COLO829 (cell line): ENCODE measurements at regions not wholly inside any gene's neighbourhood (a gene's known extent, or its start where the extent isn't known, plus 50 kb on each side); places are given as distances from the start of the nearest gene placed in this dataset.
"Not testable (repeated sequence)": the region's sequence is repeated elsewhere in the genome, so short reads cannot be mapped to it uniquely, and the experiment has no call there.

Source experiments
- DNase-seq: peaks from one replicate; pipeline ENCODE4 v3.0.0; 2012; ENCODE audit warnings: low spot score

GRCh38 chr18:43341014-43341413, 63.7 kb upstream of the SYT4 start:
- DNase-seq: no peak

GRCh38 chr18:43350176-43350575, 72.9 kb upstream of the SYT4 start:
- no peak for DNase-seq

GRCh38 chr18:43364535-43364934, 87.2 kb upstream of the SYT4 start:
- DNase-seq: no peak

- DNase-seq: no peak
Measured at GRCh38 chr18:43367895-43368294, 90.6 kb upstream of the SYT4 start.

GRCh38 chr18:43369311-43369710, 92.0 kb upstream of the SYT4 start:
- DNase-seq: not testable (repeated sequence)

- no peak for DNase-seq
Measured at GRCh38 chr18:43372773-43373172, 95.5 kb upstream of the SYT4 start.

DNA sequence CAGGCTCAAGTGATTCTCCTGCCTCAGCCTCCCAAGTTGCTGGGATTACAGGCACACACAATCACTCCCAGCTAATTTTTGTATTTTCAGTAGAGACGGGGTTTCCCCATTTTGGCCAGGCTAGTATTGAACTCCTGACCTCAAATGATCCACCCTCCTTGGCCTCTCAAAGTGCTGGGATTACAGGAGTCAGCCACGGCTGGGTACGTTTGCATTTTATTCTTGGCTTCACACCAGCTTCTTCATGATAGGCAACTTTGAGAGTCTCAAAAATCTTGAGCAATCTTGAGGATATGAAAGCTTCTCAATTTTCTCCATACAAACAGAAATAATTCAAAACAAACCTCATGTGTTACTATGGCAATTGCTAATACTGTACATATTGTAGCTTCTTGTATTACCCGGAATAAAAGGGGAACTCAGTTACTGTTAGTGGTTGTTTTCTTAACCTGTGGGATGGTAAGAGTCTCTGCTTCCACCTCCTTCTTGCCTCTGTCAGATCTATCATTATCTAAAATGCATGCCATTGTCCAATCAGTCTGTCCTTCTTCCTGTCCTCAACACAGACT, 102.9 kb upstream of the SYT4 start:
- DNase-seq: no peak

- no peak for DNase-seq
Measured at GRCh38 chr18:43382641-43383403, 105.5 kb upstream of the SYT4 start.

DNA sequence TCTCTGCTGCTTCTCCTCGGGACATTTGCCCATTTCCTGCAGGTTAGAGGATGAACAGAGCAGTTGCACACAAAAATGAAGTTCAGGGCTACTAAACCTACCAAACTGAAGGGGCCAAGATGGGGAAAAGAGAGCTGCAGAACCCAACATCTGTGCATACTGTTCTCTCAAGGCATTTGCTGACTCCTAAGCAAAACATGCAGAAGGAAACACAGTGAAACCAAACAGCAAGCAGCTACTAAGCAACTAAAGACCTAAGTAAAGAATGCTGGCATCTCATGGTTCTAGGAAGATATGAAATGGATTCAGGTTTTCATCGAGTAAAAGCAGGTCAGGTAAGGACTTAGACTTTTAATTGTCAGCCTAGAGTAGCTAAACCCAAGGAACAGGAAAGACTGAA, 111.9 kb upstream of the SYT4 start:
- DNase-seq: no peak

GRCh38 chr18:43392168-43392567, 114.9 kb upstream of the SYT4 start:
- no peak for DNase-seq

- no peak for DNase-seq
Measured at GRCh38 chr18:43393174-43393573, 115.9 kb upstream of the SYT4 start.

- peak; percentile 13 for DNase-seq
Measured at GRCh38 chr18:43396266-43396665, 119.0 kb upstream of the SYT4 start.

- no peak for DNase-seq
Measured at GRCh38 chr18:43398601-43399000, 121.3 kb upstream of the SYT4 start.

- peak; percentile 2 for DNase-seq
Measured at GRCh38 chr18:43405097-43405496, 127.8 kb upstream of the SYT4 start.

DNA sequence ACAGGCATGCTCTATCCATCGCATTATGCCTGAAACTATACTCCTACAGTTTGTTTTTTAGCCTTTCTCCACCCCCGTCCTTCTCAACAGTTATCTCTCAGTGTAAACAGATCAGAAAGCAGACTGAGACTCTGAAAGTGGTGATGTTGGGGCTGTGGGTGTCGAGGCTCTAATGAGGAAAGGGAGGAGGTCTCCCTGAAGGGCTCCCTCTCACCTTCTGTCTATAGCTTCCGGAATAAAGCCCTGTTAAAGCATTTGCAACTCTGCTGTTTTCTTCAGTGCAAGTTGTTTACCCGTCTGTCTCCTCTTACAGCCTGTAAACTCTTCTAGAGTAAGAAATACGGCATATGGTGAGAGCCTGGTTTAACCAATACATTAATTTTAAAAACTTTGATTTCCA, 136.7 kb upstream of the SYT4 start:
- DNase-seq: no peak

GRCh38 chr18:43420091-43420490, 142.8 kb upstream of the SYT4 start:
- DNase-seq: no peak

GRCh38 chr18:43420950-43421349, 143.7 kb upstream of the SYT4 start:
- DNase-seq: no peak

DNA sequence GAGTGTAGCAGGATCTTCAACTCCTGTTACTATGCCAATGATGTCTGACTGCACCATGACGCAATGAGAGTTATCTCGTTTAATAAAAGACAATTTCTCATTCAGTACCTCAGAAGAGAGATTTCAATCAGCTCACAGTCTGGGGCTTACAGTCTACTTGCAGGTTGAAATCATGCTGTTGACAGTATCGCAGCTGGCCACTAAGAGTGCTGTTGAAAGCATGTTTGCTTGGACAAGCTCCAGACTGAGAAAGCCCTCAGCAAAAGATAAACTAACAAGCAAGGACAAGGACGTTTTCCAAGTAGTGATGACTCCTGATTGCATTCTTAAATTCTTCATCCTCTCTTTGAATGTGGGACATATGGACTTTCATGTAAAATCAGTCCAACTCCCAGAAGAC, 145.2 kb upstream of the SYT4 start:
- DNase-seq: no peak

DNA sequence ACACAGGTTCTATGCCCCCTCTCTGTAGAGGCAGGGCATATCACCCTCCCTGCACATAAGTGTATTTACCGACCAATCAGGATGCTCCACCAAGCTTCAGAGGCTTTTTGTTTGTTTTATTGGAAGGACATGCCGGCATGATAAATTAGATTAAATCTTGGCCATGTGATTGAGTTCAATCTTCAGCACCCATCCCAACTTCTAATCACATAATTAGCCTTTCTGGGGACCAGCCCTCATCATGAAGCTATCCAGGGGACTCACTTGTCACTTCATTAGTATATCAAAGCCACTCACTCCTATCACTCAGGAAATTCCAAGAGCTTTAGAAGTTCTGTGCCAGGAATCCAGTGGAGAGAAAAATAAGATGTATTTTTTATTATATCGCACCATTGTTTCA, 158.6 kb upstream of the SYT4 start:
- DNase-seq: no peak

- no peak for DNase-seq
Measured at GRCh38 chr18:43442131-43442530, 164.8 kb upstream of the SYT4 start.

GRCh38 chr18:43442571-43442970, 165.3 kb upstream of the SYT4 start:
- DNase-seq: no peak

GRCh38 chr18:43465483-43465882, 188.2 kb upstream of the SYT4 start:
- DNase-seq: no peak

DNA sequence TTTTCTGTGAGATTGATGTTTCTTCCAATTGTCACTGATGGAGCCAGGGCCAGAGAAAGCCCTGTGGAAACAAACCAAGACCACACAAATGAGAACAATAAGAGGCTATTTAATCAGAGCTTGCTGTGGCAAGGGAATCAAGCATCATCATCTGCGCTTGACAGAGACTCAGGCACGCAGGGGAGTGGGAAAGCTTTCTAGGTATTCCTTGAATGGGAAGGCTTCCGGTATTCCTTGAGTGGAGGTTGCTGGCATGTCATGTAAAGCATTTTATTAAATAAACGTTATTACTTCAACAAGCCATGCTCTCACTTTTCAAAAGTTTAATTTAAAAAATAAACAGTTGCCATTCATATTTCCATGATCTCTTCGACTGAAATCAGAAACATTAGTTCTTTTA, 194.6 kb upstream of the SYT4 start:
- DNase-seq: no peak

GRCh38 chr18:43481069-43481468, 203.8 kb upstream of the SYT4 start:
- no peak for DNase-seq
